H1 (cell line): ENCODE measurements at regions not wholly inside any gene's neighbourhood (a gene's known extent, or its start where the extent isn't known, plus 50 kb on each side); places are given as distances from the start of the nearest gene placed in this dataset.

Experiments used
- CHD7 ChIP-seq: fragments of 300-600 bp; sonication (generic); IDR thresholded peaks from 2 replicates; pipeline ENCODE4 v1.7.1; 2012; ENCODE audit warnings: low read length, moderate library complexity, mild to moderate bottlenecking, inconsistent platforms; ENCODE audit not compliant: insufficient replicate concordance
- E2F6 ChIP-seq: IDR thresholded peaks from 2 replicates; pipeline ENCODE4 v1.6.1; 2012; ENCODE audit warnings: inconsistent platforms
- SIN3A ChIP-seq, 2 experiments: IDR thresholded peaks in 1 of 2; conservative IDR thresholded peaks in 1 of 2; 2 replicates each; pipeline ENCODE4 v1.6.1; 2011 to 2012; ENCODE audit warnings: low read length in 2 of 2, improper control_type of control experiment in 1 of 2, low read depth in 1 of 2, mild to moderate bottlenecking in 1 of 2
- TEAD4 ChIP-seq: IDR thresholded peaks from 2 replicates; pipeline ENCODE4 v1.6.1; 2012; ENCODE audit warnings: low read depth, low read length, inconsistent platforms, mixed read lengths

- TF ChIP-seq SIN3A (conservative IDR thresholded peaks at IDR 0.05 in 1 of 2, IDR thresholded peaks at IDR 0.05 in 1 of 2; ENCODE audit: low read depth in 1 of 2, low read length in 2 of 2): no peak
- TF ChIP-seq E2F6: no peak
- TF ChIP-seq TEAD4: no peak
- no peak for TF ChIP-seq CHD7
These were observed 165.4 kb downstream of the OGFRL1 start (continued) for GRCh38 chr6:71454056-71454455.
